ENCODE measurements at regions not wholly inside any gene's neighbourhood (a gene's known extent, or its start where the extent isn't known, plus 50 kb on each side); places are given as distances from the start of the nearest gene placed in this dataset.

DNA sequence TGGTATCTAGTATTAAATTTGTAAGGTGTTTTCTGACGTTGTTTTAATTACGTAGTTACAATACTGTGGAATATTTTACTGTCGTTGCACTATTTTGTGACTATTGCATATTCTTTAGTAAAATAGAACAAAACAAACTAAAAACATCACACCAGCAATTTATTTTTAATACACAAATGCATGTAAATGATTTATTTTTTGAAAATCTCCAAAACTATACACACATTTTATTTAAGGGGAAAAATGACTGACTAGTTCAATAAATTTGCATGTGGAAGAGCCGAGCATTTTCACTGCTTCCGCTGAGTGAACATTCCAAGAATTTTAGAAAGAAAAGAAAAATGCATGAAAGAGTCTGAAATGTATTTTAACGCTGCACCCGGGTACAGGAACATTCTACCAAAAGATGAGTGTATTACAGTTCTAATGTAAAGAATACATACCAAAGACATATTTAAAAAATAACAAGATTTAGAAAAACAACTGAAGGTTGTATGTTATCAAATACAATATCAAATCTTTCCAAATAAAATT lies 257.7 kb downstream of the MEIS1 start:
- DNase-seq, result no peak

DNA sequence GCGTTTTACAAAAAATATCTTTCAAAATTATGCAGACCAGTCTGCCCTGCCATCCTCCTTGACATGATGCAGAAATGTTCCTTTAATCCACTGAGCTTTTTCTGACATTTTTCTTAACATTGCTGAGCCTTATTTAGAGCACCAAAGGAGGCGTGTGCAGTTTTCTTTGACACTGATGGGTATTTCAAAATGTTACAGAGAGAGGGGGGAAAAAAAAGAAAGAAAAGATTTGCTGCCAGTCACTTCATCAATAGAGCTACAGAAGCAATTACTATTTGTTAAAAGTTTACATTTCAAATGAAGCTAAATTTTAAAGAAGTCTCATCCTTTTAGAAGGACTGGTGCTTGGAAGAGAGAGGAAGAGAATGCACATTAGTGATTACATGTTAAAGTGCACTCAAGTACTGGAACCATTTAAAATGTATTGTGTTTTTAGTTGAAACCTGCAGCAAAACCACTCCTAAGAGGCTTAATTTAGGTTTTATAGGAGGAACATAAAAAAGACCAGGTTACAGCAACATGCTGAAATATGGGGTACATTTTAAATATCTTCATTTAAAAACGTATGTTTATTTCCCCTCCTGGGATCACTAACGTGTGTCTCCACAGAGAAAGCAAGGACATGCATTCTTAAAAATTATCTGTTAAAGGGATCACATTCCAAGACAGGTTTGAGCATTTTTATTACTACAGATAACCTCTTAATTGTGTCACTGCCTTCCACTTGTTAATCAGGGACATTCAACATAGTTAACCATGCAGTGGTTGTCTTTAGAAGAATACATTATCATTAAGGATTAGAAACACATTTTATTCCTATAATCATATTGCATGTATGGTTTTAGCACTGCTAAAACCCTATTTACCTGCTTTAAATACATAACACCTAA lies 258.4 kb downstream of the MEIS1 start:
- no peak for DNase-seq

DNA sequence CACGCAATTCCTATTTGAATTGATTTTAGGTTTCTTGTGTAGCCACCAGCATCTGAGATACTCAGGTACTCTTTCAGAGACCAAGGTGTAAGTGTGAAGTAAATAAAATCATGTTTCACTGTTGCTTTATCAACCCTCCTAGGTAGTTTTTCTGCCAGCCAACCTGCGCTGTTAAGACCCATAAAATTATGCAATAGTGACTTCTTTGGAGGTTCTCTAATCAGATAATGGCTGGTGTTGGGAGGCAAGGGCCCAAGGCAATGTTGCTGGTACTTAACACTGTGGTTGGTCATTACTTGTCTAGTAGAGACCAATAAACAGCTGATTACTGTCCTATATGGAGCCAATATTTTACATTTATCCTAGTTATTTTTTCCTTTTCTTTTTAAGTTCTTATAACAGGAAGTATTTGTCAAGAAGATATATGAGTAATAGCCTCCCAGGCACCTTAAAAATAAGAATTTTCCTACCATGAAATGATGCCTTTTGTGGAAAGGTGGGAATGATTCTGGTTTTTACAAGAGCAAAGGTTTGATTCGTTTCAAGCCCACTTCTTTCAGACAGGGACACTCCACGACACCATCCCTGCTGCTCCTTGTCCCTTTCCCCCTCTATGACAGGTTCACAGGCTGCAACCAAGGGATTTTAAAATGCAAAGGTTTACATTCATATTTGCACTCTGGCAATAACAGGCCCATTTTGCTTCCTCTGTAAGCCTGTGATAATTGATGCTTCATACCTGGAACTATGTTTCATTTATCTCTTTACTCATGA lies 259.3 kb downstream of the MEIS1 start:
- DNase-seq, result no peak

DNA sequence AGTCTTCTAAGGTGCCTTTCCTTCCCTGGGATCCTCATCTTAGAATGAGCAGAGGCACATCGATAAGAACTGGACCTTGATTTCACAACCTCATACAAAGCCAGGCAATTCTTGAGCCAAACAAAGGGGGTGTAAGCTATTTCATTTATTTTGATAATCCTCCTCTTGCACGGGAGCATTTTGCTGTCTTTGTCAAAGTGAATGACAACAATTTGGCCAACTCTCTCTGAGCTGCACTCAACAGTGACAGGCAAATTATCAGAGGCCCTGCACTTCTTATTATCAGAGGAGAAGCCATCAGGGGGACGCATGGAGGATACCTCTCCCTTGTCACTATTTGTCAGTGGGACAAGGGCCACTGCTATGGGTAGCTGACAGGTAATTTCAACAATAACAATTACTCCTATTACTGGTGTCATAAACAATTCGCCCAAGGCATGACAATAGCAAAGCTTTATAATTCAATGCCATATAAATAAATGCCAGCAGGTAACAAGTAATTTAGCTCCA lies 260.4 kb downstream of the MEIS1 start:
- DNase-seq, result no peak

DNA sequence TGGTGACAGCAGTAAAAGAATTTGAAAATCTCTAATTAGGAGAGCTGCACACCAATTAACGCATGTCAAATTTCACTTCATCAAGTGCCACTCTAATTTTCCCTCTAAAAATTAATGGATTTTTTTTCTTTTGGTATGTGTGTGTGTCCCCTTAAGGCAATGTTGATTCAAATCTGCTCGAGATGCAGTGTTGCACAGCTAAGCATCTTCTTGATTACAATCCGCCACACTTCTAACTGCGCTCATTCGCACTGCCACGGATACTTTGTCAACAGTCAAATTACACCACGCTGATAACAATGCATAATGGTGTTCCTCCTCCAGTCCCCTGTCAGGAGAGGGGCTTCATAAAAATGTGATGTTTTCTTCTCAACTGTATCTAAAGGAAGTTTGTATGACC lies 261.4 kb downstream of the MEIS1 start:
- DNase-seq, result no peak

DNA sequence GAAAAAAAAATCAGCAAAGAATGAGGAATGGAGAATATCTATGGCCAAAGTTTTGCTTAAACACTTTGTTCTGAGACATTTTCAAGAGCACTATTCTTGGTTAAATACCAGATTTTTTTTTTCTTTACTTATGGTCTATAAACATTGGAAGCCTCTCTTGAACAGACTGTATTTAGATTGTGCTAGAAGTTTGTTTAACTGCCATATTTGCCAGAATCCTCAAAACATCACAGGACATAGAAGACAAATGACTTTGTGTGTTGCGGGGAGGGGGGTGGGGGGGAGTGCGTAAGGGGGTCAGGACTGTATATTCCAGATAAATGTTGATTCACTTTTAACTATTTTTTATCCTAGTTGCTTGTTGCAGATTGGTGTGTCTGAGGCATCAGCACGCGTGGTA lies 262.0 kb downstream of the MEIS1 start:
- no peak for DNase-seq

DNA sequence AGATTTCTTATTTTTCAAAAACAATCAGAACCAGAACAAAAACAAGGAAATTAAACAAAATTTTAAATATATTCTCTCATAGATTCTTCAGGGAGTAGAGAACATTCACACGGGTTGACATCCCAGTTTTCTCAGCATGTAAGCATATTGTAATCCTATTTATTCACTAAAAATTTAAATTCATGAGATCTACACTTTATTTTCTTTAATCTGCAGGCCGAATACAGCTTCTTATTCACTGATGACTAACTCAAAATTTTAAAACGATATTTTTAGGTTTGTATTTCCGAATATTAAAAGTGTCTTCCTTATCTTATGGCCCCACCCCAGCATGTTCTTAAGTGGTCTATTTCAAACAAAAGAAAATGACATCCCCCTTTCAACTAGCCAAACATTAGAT lies 262.4 kb downstream of the MEIS1 start:
- no peak for DNase-seq

DNA sequence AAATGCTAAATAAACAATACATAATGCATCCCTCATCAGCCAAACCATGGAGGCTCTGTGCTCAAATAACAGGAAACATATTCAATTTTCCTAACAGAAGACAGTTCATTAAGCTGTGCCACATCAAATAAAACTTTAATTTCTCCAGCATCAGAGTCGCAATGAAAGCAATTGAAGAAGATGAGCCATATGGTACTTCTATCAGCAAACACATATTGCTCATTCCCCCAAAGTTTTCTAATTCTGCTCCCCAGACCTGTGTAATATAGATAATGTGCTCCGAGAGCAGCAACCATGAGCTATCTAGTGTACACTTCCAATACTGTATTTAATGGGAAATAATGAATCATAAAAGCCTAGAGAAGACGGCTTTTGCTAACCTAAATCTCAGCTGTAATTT lies 263.2 kb downstream of the MEIS1 start:
- DNase-seq, result no peak

DNA sequence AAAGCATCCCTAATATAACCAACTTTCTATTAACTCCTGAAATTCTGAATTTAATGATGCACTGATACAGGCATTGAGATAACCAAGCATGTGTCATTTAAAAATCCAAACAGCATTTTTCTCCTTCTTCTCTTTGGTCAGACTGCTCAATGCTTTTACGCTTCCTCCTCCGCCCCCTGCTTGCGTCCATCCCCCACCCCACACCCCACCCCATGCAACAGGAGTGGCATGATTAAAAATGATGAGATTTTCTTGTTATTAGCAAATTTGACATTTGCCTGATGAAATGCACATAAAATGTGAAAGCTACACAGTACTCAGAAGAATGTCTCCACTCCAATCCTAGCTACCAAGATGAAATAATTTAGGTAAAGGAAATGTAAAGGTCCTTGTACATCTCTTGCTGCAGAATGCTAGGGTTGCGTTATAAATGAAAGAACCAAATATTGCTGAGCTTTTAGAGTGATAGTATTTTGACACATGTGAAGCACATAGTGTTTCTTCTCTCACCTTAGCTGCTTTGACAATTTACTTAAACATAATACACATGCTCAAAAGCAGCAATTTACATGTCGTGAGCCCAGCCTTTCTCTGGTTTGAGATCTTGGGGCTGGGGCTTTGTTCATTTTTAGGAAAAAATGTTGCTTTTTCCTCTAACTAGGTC lies 263.8 kb downstream of the MEIS1 start:
- no peak for DNase-seq

DNA sequence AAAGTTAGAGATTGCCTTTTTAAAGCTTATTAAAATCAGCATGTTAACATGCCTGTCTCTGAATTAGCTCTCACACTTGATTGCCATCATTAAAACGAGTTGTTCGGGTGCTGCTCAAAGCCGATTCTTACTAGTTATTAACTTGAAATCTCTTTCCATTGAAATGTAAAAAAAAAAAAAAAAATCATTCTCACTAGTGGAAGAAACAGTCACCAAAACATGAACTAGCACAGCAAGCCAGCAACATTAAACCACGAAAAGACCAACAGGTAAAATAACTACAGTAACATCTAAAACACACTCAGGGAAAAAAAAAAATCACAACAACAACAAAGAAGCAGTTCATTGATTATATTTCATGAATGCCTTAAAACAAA lies 264.5 kb downstream of the MEIS1 start:
- no peak for DNase-seq

DNA sequence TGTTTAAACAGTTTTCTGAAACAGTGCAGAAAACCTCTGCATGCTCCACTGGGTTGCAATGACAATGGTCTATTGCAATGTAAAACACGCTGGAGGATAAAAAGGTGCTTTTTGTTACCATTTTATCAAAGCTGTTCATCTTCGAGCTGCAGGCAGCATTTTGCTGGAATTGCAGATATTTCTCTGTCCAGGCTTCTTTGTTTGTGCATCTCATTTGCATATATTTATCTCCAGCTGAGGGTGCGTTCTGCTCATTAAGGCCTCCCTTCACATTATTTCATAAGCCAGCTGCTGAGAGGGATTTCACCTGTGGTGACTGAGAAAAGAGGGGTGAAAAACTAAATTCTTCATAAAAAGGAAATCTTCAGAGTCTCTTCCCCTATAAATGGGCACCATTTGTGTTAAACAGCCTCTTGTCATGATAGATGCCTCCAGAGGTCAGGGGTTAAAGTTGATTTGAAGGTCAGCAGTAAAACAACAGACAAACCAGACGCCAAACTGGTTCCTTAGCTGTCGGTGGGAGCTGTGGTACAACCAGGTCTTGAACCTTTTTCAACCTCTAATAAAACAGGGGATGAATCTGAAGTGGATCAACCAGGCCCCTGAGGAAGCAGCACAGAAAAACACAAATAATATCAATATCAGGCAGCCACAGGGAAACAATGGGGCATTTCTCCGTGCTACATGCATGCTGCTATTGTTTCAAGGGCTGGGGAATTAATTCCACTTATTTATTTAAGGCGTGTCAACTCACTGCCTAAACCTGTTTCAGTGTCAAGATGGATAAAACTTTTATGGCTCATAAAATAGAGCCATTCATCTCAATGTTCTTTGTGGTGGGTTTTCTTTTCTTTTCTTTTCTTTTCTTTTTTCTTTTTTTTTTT lies 265.1 kb downstream of the MEIS1 start:
- no peak for DNase-seq

DNA sequence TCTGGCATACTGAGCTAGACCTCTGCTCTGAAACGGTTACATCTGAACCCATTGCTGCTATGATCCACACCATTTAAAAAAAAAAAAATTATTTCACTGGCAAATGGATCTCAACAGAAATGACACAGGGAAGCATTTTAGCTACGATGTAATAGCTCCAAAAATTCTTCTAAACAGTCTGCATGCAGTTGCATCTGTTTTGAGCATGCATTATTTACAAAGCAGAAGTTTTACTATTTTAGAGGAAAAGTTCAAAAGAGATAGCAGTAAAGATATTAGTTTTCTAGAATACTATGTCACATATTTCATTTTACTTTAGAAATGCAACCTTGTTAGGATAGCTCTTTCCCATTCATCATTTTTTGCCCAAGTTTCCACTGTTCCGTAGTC lies 265.7 kb downstream of the MEIS1 start:
- DNase-seq, result no peak

DNA sequence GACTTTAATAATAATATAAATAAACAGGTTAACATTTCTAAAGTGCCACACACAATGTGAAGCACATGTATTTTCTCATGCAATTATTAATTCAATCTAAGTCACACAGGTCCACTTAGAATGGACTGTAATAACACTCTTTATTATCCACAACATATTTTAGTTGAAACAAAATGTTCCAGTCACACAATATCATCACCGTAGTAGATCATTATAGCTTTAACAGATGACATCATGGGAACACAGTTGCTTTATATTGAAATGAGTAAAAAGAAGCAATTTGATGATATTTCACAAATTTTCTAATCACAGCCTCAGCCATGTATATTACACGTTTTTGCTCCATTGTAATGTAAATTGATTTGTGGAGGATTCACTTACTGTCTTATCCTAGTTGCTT lies 266.3 kb downstream of the MEIS1 start:
- DNase-seq, result no peak

DNA sequence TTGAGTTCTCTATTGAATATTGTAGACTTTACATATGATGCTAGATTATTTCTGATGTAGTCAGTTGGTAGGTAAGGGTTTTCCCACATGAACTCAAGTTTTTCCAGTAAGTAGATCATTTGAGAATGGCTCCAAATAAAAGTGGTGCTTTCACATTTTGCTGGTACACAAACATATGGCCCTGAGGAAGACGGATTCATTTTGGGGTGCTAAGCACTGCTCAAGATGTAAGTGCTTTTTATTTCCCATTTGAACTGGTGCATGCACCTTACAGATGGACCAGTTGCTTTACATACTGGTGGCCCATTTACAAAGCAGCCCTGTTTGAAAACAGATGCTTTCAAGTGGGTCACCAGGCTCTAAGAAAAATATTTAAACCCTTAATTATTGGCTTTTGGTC lies 266.7 kb downstream of the MEIS1 start:
- no peak for DNase-seq

DNA sequence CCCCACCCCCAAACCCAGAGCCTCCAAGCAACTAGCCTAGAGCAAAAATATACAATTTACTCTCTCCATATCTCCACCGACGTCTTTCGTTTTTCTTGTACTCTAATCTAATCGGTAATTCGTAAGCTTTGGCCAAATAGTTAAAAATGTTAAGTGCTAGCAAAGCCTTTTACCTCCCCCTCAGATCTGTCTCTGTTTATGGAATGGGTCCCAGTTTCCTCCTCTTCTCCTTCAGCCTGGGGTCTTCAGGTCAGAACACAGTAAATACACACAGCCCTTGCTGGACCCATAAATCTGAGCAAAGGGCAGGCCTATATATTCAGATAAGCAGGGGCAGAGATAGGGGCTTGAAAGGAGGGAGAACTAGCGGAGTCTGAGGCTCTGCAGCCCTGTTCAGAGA lies 267.4 kb downstream of the MEIS1 start:
- DNase-seq, result no peak

DNA sequence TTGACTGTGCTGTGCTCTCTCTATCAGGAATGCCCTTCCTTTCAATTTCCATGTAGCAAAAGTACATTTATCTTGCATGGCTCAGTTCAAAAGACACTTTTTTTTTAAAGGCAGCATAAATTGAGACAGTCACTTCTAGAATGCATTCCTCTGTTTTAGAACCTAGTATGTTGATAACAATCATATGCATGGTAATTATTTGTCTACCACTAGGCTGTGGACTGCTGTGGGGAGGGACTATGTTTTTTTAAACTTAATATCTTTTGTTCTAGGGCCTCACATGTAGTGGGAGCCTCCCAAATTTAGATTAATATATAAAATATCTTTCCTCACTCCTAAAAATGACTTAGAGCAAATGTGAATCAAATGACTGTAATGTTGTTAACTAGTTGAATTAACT lies 269.9 kb downstream of the MEIS1 start:
- no peak for DNase-seq

DNA sequence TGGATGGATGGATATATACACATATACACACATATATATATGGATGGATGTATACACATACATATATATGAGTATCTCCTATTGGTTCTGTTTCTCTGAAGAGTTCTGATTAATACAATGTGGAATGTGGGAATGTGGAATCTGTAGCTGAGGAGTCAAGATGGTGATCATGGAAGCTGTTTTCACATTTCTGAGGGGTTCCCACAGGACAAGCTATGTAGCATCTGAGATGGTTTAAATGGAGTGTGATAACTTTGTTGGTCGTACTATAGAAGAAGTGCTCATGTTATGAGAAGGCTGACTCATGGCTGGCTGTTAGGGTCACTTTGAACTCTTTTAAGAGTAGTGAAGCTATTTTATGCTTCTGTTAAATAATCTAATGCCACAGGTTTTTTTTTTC lies 279.7 kb downstream of the MEIS1 start:
- DNase-seq, result no peak

DNA sequence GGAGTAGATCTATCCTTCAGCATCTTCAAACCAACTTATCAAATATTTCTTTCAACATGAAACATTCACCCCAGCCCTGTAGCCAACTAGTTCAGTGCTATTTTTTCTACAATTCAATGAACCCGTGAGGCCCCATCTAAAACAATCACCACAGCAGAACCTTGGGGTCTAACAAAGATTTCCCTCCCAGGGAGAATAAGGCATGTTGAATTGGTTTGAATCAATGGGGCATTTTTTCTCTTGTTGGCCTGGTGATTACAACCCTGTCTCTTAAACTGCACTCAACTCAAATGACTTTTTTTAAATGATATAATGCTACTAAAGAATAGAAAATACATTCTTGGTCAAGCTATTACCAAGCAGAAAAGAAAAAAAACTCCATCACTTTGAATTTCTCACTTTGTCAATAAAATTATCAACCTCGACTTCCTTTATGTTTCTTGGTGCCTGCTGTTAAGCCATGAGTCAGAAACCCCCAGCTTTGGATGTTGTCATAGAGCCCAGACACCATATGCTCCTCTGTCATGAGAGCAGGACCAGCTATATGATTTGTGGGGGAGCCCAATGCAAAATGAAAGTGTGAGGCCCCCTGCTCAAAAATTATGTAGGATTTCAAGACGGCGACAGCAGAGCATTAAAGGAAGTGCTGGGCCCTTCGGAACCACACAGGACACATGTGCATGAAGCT lies 282.4 kb downstream of the MEIS1 start:
- no peak for DNase-seq

DNA sequence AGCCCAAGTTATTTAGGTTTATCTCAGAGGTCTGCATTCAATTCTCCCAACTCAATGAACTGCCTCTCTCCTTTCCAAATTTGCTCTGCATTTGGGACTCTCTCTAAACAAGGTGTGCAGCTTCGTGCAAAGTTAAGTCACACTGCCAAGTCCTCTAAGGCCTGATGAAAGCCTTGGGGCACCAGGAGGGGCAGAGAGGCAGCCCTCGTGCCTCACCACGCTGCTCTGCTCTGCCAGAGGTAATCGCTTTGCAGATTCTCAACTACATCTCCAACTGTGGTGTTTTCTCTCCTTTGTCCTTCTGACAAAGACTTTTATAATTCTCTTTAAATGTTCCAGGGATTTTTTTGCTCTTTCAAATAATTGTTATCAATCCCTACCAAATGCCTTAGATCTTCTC lies 283.0 kb downstream of the MEIS1 start:
- no peak for DNase-seq

DNA sequence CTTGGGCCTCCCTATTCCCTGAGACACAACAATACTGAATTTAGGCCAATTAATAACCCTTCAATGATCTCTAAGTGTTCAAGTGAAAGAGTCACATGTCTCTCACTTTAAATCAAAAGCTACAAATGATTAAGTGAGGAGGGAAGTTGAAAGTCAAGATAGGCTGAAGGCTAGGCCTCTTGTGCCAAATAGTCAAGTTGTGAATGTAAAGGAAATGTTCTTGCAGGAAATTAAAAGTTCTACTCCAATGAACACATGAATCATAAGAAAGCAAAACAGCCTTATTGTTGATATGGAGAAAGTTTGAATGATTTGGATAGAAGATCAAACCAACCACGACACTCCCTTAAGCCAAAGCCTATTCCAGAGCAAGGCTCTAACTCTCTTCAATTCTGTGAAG lies 286.9 kb downstream of the MEIS1 start:
- no peak for DNase-seq

DNA sequence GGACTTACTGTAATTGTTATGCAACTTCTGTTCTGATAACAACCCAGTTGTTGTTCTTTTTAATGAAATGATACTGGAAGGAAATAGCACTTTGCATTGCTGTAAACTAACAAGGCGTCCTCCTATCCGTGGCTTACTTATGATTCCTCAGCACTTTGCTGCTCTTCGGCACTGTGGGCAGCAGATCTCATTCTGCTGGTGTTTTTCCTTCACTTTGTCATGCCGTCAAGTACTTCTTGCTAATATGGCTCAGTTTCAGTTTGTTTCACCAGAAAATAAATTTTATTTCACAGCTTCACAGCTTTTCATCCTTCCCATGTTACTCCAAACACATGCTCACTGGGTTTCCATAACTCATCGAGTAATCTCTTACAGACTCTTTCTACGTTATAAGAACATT lies 289.3 kb downstream of the MEIS1 start:
- DNase-seq, result no peak

All from suppressor macrophage treated with lipopolysaccharide for 1 hour (primary cell).